CD4-positive, alpha-beta T cell treated with Interleukin-12 subunit alpha and Interleukin-12 subunit beta, for 1 hour (primary cell): ENCODE measurements at regions not wholly inside any gene's neighbourhood (a gene's known extent, or its start where the extent isn't known, plus 50 kb on each side); places are given as distances from the start of the nearest gene placed in this dataset.
A peak's percentile ranks its signal among the peaks of the same experiment; 100 is the strongest.

Experiments
- DNase-seq: peaks from one replicate; pipeline ENCODE4 v3.0.0-alpha.2; 2020

GRCh38 chrX:51437521-51437920 is 58.9 kb downstream of the NUDT11 start:
- no peak for DNase-seq

GRCh38 chrX:51435101-51435500 is 61.3 kb downstream of the NUDT11 start:
- no peak for DNase-seq

GRCh38 chrX:51421972-51422597 is 74.3 kb downstream of the NUDT11 start:
- no peak for DNase-seq

GRCh38 chrX:51420610-51421009 is 75.8 kb downstream of the NUDT11 start:
- peak; percentile 47 for DNase-seq

- no peak for DNase-seq
Measured at GRCh38 chrX:51408462-51408861, 75.8 kb downstream of the NUDT10 start.

GRCh38 chrX:51407520-51408409 is 75.1 kb downstream of the NUDT10 start:
- no peak for DNase-seq

- no peak for DNase-seq
Measured at GRCh38 chrX:51406688-51407519, 74.3 kb downstream of the NUDT10 start.

- DNase-seq: no peak
Measured at GRCh38 chrX:51404445-51404844, 71.8 kb downstream of the NUDT10 start.

- peak; percentile 63 for DNase-seq
Measured at GRCh38 chrX:51395810-51396728, 63.4 kb downstream of the NUDT10 start.

- no peak for DNase-seq
Measured at GRCh38 chrX:51395480-51395809, 62.8 kb downstream of the NUDT10 start.
